ENCODE measurements at regions not wholly inside any gene's neighbourhood (a gene's known extent, or its start where the extent isn't known, plus 50 kb on each side); places are given as distances from the start of the nearest gene placed in this dataset.

DNA sequence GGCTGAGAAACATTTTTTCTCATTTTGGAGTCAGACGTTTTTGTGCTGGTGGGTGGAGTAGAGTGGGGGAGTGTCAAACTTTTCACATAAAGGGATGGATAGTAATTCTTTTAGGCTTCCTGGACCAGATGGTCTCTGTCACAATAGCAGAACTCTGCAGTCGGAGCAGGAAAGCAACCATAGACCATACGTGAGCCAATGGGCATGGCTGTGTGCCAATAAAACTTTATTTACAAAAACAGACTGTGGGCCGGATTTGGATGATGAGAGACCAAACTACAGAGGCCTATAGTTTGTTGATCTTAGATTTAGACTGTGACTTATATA, 70.8 kb upstream of the SLC22A23 start:
- TF ChIP-seq, protein P1, sequence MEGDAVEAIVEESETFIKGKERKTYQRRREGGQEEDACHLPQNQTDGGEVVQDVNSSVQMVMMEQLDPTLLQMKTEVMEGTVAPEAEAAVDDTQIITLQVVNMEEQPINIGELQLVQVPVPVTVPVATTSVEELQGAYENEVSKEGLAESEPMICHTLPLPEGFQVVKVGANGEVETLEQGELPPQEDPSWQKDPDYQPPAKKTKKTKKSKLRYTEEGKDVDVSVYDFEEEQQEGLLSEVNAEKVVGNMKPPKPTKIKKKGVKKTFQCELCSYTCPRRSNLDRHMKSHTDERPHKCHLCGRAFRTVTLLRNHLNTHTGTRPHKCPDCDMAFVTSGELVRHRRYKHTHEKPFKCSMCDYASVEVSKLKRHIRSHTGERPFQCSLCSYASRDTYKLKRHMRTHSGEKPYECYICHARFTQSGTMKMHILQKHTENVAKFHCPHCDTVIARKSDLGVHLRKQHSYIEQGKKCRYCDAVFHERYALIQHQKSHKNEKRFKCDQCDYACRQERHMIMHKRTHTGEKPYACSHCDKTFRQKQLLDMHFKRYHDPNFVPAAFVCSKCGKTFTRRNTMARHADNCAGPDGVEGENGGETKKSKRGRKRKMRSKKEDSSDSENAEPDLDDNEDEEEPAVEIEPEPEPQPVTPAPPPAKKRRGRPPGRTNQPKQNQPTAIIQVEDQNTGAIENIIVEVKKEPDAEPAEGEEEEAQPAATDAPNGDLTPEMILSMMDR (IDR thresholded peaks at IDR 0.05), result no peak
- TF ChIP-seq POLR2AphosphoS5 (IDR thresholded peaks at IDR 0.05), result no peak
- no peak for TF ChIP-seq POLR2A (IDR thresholded peaks at IDR 0.05)

Data from prostate gland (tissue), 2 donors.